GM13977 (cell line): ENCODE measurements at regions not wholly inside any gene's neighbourhood (a gene's known extent, or its start where the extent isn't known, plus 50 kb on each side); places are given as distances from the start of the nearest gene placed in this dataset.

Experiments
- DNase-seq: peaks from one replicate; pipeline ENCODE4 v3.0.0; 2012; ENCODE audit warnings: low spot score
- CTCF ChIP-seq: IDR thresholded peaks from 2 replicates; pipeline ENCODE4 v1.5.1; 2012; ENCODE audit warnings: mild to moderate bottlenecking, control low read depth; ENCODE audit not compliant: insufficient read depth; ENCODE audit errors: extremely low read depth, missing control alignments
- in situ Hi-C: fragments of 300-500 bp; cut with MboI; formaldehyde crosslinking; loops from one replicate; pipeline ENCODE4 v1.12.0; 2022; ENCODE audit warnings: low sequenced_read_pairs, low pct_unique_long_range_greater_than_20kb, mixed read lengths, inconsistent platforms; ENCODE audit not compliant: unreplicated experiment

DNA sequence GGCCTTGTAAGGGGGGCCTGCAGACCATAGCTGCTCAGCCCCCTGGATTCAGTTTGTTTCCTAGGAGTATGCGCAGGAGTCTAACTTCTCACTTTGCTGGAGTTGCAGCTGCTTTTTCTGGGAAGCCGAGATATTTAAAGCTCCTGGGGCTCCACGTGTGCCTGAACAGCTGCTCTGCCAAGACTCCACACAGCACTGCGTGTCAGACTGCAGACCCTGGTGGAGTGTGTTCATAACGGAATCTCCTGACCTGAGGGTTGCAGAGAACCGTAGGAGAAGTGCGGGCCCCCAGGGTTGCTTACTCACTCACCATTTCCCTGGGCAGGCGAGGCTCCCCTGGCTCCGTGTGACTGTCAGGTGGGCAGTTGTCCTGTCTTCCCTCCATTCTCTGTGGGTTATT is 474.3 kb upstream of the TMPRSS15 start:
- in situ Hi-C loops = no loop called here
- TF ChIP-seq CTCF = no peak
- DNase-seq = no peak

- in situ Hi-C loops = no loop called here
- TF ChIP-seq CTCF = no peak
- no peak for DNase-seq
Observed at GRCh38 chr21:18887922-18888602, 484.5 kb upstream of the TMPRSS15 start.

DNA sequence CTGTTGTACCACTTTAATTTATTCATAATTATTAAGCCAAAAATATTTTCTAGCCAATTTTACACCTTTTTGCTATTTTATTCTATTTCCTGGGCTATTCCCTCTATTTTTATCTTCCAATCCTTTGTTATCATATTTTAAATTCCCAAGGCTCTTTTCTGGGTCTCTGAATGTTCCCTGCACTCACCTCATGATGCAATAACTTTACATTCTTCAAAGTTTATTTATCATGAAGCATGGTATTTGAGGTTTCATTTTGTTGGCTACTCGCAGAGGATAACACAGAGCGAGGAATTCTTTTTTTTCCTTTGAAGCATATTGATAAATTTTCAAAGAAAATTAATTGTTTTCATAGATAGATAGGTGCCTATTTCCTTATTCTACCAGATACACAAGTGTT is 489.8 kb upstream of the TMPRSS15 start:
- in situ Hi-C loops = no loop called here
- TF ChIP-seq CTCF = no peak
- DNase-seq = no peak

GRCh38 chr21:18894387-18894786 is 490.8 kb upstream of the TMPRSS15 start:
- in situ Hi-C loops = no loop called here
- no peak for DNase-seq
- no peak for TF ChIP-seq CTCF

DNA sequence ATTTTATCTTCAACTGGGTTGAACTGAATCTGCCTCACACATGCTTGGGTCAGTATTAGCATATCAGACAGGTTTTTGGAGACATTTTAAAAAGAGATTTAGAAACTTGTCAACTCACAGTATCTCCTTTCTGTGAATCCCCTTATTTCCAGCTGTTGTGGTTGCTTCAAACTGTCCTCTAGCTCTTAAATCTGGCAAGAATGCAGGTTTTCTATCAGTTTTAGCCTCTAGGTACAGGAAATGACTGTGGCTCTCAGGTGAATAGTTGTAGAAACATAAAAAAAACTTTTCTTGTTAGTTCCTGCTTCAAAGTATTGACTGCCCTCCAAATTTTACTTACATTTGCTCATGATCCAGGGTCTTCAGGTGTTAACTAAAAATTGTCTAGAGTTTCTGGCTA is 495.7 kb upstream of the TMPRSS15 start:
- TF ChIP-seq CTCF = no peak
- in situ Hi-C loops = no loop called here
- DNase-seq = no peak

DNA sequence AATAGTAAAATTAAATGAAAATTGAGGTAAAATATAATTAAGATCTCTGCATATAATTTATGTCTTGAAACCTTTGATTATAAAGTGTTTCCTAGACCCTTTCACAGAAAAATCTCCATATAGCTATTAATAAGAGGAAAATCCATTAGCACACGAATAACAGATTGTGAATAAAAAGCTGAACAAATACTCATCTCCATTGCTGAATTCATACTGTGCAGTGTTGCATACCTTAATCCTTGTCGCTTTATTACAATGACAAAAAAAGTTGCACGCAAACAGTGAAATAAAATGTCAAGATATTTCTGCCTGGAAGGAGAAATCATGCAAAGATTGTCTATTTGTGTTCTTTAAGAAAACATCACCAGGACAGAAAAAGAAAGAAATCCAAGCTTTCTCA is 499.1 kb upstream of the TMPRSS15 start:
- no peak for TF ChIP-seq CTCF
- in situ Hi-C loops = no loop called here
- no peak for DNase-seq

- DNase-seq = no peak
- in situ Hi-C loops = no loop called here
- TF ChIP-seq CTCF = no peak
Observed at GRCh38 chr21:18907076-18907475, 503.5 kb upstream of the TMPRSS15 start.
